Hepatocyte (in vitro differentiated cells): ENCODE measurements at regions not wholly inside any gene's neighbourhood (a gene's known extent, or its start where the extent isn't known, plus 50 kb on each side); places are given as distances from the start of the nearest gene placed in this dataset.

Experiments used
- EZH2 ChIP-seq: fragments of 200-600 bp; sonication (generic); IDR thresholded peaks from 2 replicates; pipeline ENCODE4 v1.6.1; 2016; ENCODE audit warnings: antibody characterized with exemption, mild to moderate bottlenecking, borderline replicate concordance
- TF ChIP-seq, protein P1 (sequence below): fragments of 200-600 bp; sonication (generic); IDR thresholded peaks from 2 replicates; pipeline ENCODE4 v1.5.1; 2016; ENCODE audit warnings: antibody characterized with exemption, mild to moderate bottlenecking; ENCODE audit not compliant: poor library complexity

DNA sequence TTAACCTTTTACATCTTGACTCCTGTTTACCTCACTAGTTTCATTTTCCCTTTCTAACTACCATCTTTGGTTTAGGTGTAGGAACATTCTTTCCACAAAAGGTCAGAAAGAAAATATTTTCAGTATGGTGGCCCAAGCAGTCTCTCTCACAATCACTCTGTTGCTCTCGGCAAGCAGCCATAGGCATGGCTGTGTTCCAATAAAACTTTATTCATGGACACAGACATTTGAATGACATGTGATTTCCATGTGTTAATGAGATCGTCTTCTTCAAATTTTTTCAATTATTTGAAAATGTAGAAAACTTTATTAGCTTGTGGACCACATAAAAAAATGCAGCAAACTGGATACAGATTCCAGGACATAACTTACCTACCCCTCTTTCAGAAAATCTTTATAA, 109.7 kb upstream of the CNTNAP5 start:
- TF ChIP-seq, protein P1, sequence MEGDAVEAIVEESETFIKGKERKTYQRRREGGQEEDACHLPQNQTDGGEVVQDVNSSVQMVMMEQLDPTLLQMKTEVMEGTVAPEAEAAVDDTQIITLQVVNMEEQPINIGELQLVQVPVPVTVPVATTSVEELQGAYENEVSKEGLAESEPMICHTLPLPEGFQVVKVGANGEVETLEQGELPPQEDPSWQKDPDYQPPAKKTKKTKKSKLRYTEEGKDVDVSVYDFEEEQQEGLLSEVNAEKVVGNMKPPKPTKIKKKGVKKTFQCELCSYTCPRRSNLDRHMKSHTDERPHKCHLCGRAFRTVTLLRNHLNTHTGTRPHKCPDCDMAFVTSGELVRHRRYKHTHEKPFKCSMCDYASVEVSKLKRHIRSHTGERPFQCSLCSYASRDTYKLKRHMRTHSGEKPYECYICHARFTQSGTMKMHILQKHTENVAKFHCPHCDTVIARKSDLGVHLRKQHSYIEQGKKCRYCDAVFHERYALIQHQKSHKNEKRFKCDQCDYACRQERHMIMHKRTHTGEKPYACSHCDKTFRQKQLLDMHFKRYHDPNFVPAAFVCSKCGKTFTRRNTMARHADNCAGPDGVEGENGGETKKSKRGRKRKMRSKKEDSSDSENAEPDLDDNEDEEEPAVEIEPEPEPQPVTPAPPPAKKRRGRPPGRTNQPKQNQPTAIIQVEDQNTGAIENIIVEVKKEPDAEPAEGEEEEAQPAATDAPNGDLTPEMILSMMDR = no peak
- TF ChIP-seq EZH2 = no peak
